Prostate gland (tissue), 2 donors: ENCODE measurements at regions not wholly inside any gene's neighbourhood (a gene's known extent, or its start where the extent isn't known, plus 50 kb on each side); places are given as distances from the start of the nearest gene placed in this dataset.
"Not testable (repeated sequence)": the region's sequence is repeated elsewhere in the genome, so short reads cannot be mapped to it uniquely, and the experiment has no call there.

Experiments used
- DNase-seq: peaks from one replicate; pipeline ENCODE4 v3.0.0-alpha.2; 2019; ENCODE audit warnings: low spot score
- H3K27ac ChIP-seq, 2 donors: fragments of 200-600 bp; sonication (generic); 2 replicates each; pipeline ENCODE4 v1.5.1; 2017 to 2019
- H3K27me3 ChIP-seq: fragments of 200-600 bp; sonication (generic); replicated peaks from 2 replicates; pipeline ENCODE4 v1.5.1; 2019; ENCODE audit not compliant: insufficient read depth
- H3K36me3 ChIP-seq, 2 donors: fragments of 200-600 bp; sonication (generic); 1 replicate in 1 of 2; 2 replicates in 1 of 2; pipeline versions ENCODE4 v1.5.1 to v1.8.1; 2017 to 2019
- H3K4me1 ChIP-seq: fragments of 200-600 bp; sonication (generic); replicated peaks from 2 replicates; pipeline ENCODE4 v1.5.1; 2019
- H3K4me3 ChIP-seq, 2 donors: fragments of 200-600 bp; sonication (generic); 2 replicates each; pipeline ENCODE4 v1.5.1; 2017 to 2019
- H3K9me3 ChIP-seq: fragments of 200-600 bp; sonication (generic); 2 replicates; pipeline ENCODE4 v1.5.1; 2017
- POLR2A ChIP-seq: fragments of 450-650 bp; IDR thresholded peaks from one replicate; pipeline ENCODE4 v1.6.1; 2016; ENCODE audit warnings: antibody characterized with exemption, mild to moderate bottlenecking
- POLR2AphosphoS5 ChIP-seq: sonication (generic); formaldehyde crosslinking; IDR thresholded peaks from one replicate; pipeline ENCODE4 v1.6.1; 2017; ENCODE audit warnings: antibody characterized with exemption
- WGBS: methylation state at CpG from one replicate; pipeline ENCODE4 v1.1.5; 2018; 5-methylcytosine and 5-hydroxymethylcytosine counted together
- intact Hi-C: fragments of 100-400 bp; cut with DNase I; formaldehyde crosslinking; loops from one replicate; pipeline ENCODE4 v1.14.2; 2022
- TF ChIP-seq, protein P1 (sequence below), 4 experiments: fragments of 200-600 bp in 2 of 4; fragments of 450-650 bp in 2 of 4; sonication (generic) in 2 of 4; IDR thresholded peaks; 1 replicate in 3 of 4; 2 replicates in 1 of 4; pipeline ENCODE4 v1.5.1; 2016 to 2019; ENCODE audit warnings: antibody characterized with exemption in 4 of 4, mild to moderate bottlenecking in 2 of 4, moderate library complexity in 2 of 4

DNA sequence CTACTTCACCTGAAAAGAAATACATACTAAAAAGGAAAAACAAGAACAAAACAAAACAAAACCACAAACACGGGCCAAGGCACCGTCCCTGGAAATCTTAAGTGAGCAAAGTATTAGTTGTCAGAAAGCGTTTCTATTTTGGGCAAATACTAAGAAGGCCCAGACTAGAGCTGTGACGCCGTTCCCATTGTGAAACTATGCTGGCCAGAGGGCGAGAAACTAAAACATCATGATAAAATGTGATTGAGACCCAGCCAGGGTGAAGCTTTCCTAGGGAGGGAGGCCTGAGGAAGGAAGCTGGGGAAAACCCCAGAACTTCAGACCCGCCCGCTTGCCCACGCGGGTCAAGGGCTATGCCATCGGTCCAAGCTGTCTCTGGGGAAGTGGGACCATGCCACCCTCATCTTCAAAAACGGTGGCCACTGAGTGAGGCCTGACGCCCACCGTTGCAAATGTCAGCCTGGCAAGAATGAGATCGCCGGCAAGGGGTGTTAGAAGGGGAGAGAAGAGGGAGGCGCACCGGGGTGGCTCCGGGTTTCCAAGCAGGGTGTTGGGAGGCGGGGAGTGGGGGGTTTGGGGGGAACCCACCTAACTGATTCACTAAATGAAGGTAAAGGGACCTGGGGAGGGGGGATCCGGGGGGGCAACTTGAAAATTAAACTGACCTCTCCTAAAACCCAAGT, 1950.9 kb upstream of the DEFB115 start:
- TF ChIP-seq POLR2AphosphoS5 = no peak
- no peak for TF ChIP-seq POLR2A
- TF ChIP-seq, protein P1, sequence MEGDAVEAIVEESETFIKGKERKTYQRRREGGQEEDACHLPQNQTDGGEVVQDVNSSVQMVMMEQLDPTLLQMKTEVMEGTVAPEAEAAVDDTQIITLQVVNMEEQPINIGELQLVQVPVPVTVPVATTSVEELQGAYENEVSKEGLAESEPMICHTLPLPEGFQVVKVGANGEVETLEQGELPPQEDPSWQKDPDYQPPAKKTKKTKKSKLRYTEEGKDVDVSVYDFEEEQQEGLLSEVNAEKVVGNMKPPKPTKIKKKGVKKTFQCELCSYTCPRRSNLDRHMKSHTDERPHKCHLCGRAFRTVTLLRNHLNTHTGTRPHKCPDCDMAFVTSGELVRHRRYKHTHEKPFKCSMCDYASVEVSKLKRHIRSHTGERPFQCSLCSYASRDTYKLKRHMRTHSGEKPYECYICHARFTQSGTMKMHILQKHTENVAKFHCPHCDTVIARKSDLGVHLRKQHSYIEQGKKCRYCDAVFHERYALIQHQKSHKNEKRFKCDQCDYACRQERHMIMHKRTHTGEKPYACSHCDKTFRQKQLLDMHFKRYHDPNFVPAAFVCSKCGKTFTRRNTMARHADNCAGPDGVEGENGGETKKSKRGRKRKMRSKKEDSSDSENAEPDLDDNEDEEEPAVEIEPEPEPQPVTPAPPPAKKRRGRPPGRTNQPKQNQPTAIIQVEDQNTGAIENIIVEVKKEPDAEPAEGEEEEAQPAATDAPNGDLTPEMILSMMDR (IDR thresholded peaks at IDR 0.05) = no peak
- intact Hi-C loops = no loop called here

GRCh38 chr20:29307484-29307883, 1950.0 kb upstream of the DEFB115 start:
- H3K36me3 ChIP-seq, H3K4me1 ChIP-seq, H3K4me3 ChIP-seq, DNase-seq, H3K27ac ChIP-seq, H3K27me3 ChIP-seq, H3K9me3 ChIP-seq, intact Hi-C loops: not testable (repeated sequence)
- WGBS = 79% methylated on average over 13 of the region's 17 CpGs

More for the DNA sequence above, 1950.9 kb upstream of the DEFB115 start:
- H3K27me3 ChIP-seq = no peaks in the 10 kb centered on the region
- H3K4me3 ChIP-seq = no peak overlapping the region
- H3K27ac ChIP-seq = no peak overlapping the region
- DNase-seq = no peak
- no peaks in the 10 kb centered on the region for H3K9me3 ChIP-seq
- no peaks in the 10 kb centered on the region for H3K36me3 ChIP-seq
- WGBS = 37% methylated on average over 21 of the region's 21 CpGs
- no peaks in the 10 kb centered on the region for H3K4me1 ChIP-seq

DNA sequence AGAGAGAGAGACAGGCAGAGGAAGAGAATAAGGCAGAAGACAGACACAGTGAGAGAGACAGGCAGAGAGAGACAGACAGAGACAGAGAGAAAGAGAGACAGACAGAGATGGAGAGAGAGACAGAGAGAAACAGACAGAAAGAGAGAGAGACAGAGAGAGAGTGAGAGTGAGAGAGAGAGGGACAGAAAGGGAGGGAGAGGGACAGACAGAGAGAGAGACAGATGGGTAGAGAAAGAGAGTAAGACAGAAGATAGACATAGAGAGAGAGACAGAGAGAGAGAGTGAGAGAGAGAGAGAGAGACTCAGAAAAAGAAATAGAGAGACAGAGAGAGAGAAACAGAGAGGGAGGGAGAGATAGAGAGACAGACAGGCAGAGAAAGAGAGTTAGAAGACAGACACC, 1948.5 kb upstream of the DEFB115 start:
- intact Hi-C loops, H3K4me1 ChIP-seq, H3K4me3 ChIP-seq, H3K9me3 ChIP-seq, H3K36me3 ChIP-seq, H3K27me3 ChIP-seq, H3K27ac ChIP-seq, DNase-seq: not testable (repeated sequence)

DNA sequence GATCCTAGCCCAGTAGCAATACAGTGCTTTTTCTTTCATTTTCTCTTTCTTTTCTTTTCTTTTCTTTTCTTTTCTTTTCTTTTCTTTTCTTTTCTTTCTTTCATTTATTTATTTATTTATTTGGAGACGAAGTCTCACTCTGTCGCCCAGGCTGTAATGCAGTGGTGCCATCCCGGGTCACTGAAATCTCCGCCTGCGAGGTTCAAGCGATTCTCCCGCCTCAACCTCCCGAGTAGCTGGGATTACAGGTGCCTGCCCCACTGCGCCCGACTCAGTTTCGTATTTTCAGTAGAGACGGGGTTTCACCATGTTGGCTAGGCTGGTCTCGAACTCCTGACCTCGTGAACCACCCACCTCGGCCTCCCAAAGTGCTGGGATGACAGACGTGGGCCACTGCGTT, 1948.0 kb upstream of the DEFB115 start:
- H3K4me1 ChIP-seq, H3K36me3 ChIP-seq, H3K9me3 ChIP-seq, H3K4me3 ChIP-seq, H3K27me3 ChIP-seq, H3K27ac ChIP-seq, intact Hi-C loops, DNase-seq: not testable (repeated sequence)
- WGBS = 80% methylated on average over 17 of the region's 17 CpGs

GRCh38 chr20:29311046-29311445, 1946.4 kb upstream of the DEFB115 start:
- DNase-seq, H3K36me3 ChIP-seq, H3K9me3 ChIP-seq, H3K27me3 ChIP-seq, H3K4me3 ChIP-seq, H3K4me1 ChIP-seq, H3K27ac ChIP-seq, intact Hi-C loops: not testable (repeated sequence)
- 39% methylated on average over 16 of the region's 16 CpGs for WGBS

DNA sequence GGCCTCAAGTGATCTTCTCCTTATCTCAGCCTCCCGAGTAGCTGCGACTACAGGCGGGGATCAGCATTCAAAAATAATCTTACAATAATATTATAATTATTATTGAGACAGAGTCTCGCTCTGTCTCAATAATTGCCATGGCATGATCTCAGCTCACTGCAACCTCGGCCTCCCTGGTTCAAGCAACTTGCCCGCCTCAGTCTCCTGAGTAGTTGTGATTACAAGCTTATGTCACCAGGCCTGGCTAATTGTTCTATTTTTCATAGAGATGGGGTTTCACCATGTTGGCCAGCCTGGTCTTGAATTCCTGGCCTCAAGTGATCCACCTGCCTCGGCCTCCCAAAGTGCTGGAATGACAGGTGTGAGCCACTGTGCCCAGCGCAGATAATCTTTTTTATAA, 1944.8 kb upstream of the DEFB115 start:
- H3K36me3 ChIP-seq, intact Hi-C loops, DNase-seq, H3K9me3 ChIP-seq, H3K27me3 ChIP-seq, H3K4me3 ChIP-seq, H3K4me1 ChIP-seq, H3K27ac ChIP-seq: not testable (repeated sequence)
- WGBS = 63% methylated on average over 8 of the region's 8 CpGs

DNA sequence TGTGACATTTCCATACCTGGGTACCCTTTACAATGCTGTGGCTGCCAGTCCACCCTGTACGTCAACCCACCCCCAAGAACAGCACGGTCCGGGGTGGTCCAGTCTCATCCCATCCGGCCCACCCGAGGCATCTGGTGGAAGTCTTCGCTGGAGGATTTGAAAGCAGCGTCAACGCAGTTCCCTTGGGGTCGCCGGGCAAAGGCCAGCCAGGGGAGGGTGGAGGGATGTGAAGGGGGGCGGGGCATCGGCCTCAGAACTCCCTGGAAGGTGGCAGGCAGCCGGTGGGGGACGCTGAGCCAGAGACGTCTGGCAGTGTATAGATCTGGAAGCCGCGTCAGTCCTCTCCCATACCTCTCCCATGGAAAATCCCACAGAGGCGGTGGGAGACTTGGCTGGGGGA, 1944.0 kb upstream of the DEFB115 start:
- TF ChIP-seq POLR2A = no peak
- TF ChIP-seq, protein P1 (IDR thresholded peaks at IDR 0.05) = no peak
- no peak for TF ChIP-seq POLR2AphosphoS5
- 68% methylated on average over 18 of the region's 18 CpGs for WGBS

More for the DNA sequence above, 1944.0 kb upstream of the DEFB115 start:
- DNase-seq = no peak
- Histone ChIP-seq H3K4me1 (no peaks in the 10 kb centered on the region), H3K27me3 (no peaks in the 10 kb centered on the region), H3K9me3 (no peaks in the 10 kb centered on the region), H3K36me3 (no peaks in the 10 kb centered on the region), H3K27ac (no peak overlapping the region), H3K4me3 (no peak overlapping the region)
- intact Hi-C loops = no loop called here
